PC-9 (cell line): ENCODE measurements at regions not wholly inside any gene's neighbourhood (a gene's known extent, or its start where the extent isn't known, plus 50 kb on each side); places are given as distances from the start of the nearest gene placed in this dataset.

ENCODE experiments used
- BruUV-seq: library from RNA; stranded (reverse); fragments of 400-500 nt; replicated peaks from 2 replicates; lab custom pipeline; 2021; lab: Mats Ljungman, UMichigan
- CTCF ChIA-PET: fragments of 300-600 bp; sonication (Branson Sonifier 250); formaldehyde crosslinking; loops from one replicate; lab custom pipeline; 2022; ENCODE audit warnings: antibody characterized with exemption; lab: Charles Lee
- POLR2A ChIA-PET: fragments of 300-600 bp; sonication (Branson Sonifier 250); formaldehyde crosslinking; loops from one replicate; lab custom pipeline; 2022; ENCODE audit warnings: antibody characterized with exemption; ENCODE audit not compliant: unreplicated experiment; lab: Charles Lee
- DNase-seq, 2 experiments: peaks; one replicate each; pipeline versions ENCODE4 v3.0.0 to v3.0.0-alpha.2; 2015 to 2022; ENCODE audit warnings: mixed read lengths in 1 of 2
- H2AFZ ChIP-seq: fragments of 200-600 bp; sonication (generic); 2 replicates; pipeline ENCODE4 v1.8.1; 2017; ENCODE audit warnings: antibody characterized with exemption
- H3F3A ChIP-seq: fragments of 200-600 bp; sonication (generic); 2 replicates; pipeline ENCODE4 v1.8.1; 2017; ENCODE audit warnings: antibody characterized with exemption, mild to moderate bottlenecking, low read depth; ENCODE audit not compliant: insufficient read depth
- H3K27ac ChIP-seq: fragments of 200-600 bp; sonication (generic); 2 replicates; pipeline ENCODE4 v1.6.1; 2016; ENCODE audit warnings: mixed run types
- H3K27me3 ChIP-seq: fragments of 200-600 bp; sonication (generic); 2 replicates; pipeline ENCODE4 v1.6.1; 2016; ENCODE audit warnings: low read depth, mixed run types; ENCODE audit not compliant: insufficient read depth
- H3K36me3 ChIP-seq: fragments of 200-600 bp; sonication (generic); 2 replicates; pipeline ENCODE4 v1.6.1; 2016; ENCODE audit warnings: low read depth, mixed run types
- H3K4me1 ChIP-seq: fragments of 200-600 bp; sonication (generic); replicated peaks from 2 replicates; pipeline ENCODE4 v1.6.1; 2016; ENCODE audit warnings: mixed run types; ENCODE audit not compliant: insufficient read depth
- H3K4me2 ChIP-seq: fragments of 200-600 bp; sonication (generic); 2 replicates; pipeline ENCODE4 v1.6.1; 2017; ENCODE audit warnings: mixed run types
- H3K4me3 ChIP-seq: fragments of 200-600 bp; sonication (generic); 2 replicates; pipeline ENCODE4 v1.6.1; 2016; ENCODE audit warnings: mixed run types
- H3K79me2 ChIP-seq: fragments of 200-600 bp; sonication (generic); 2 replicates; pipeline ENCODE4 v1.6.1; 2017; ENCODE audit warnings: low read depth, mixed run types
- H3K9me2 ChIP-seq: fragments of 200-600 bp; sonication (generic); 2 replicates; pipeline ENCODE4 v1.8.1; 2017; ENCODE audit warnings: mild to moderate bottlenecking; ENCODE audit not compliant: insufficient read depth
- H3K9me3 ChIP-seq: fragments of 200-600 bp; sonication (generic); 2 replicates; pipeline ENCODE4 v1.8.1; 2016; ENCODE audit warnings: low read depth; ENCODE audit not compliant: insufficient read depth
- H4K20me1 ChIP-seq: fragments of 200-600 bp; sonication (generic); 2 replicates; pipeline ENCODE4 v1.8.1; 2017; ENCODE audit not compliant: insufficient read depth
- EZH2 ChIP-seq: fragments of 200-600 bp; sonication (generic); IDR thresholded peaks from 2 replicates; pipeline ENCODE4 v1.8.0; 2017; ENCODE audit warnings: antibody characterized with exemption, low read depth
- intact Hi-C: fragments of 100-400 bp; cut with micrococcal nuclease; formaldehyde crosslinking; loops from one replicate; pipeline ENCODE4 v1.10.0; 2022; ENCODE audit not compliant: unreplicated experiment
- TF ChIP-seq, protein P1 (sequence below): fragments of 200-600 bp; sonication (generic); conservative IDR thresholded peaks from 2 replicates; pipeline ENCODE4 v1.6.1; 2017; ENCODE audit warnings: mixed run types, antibody characterized with exemption, mild to moderate bottlenecking, moderate library complexity

DNA sequence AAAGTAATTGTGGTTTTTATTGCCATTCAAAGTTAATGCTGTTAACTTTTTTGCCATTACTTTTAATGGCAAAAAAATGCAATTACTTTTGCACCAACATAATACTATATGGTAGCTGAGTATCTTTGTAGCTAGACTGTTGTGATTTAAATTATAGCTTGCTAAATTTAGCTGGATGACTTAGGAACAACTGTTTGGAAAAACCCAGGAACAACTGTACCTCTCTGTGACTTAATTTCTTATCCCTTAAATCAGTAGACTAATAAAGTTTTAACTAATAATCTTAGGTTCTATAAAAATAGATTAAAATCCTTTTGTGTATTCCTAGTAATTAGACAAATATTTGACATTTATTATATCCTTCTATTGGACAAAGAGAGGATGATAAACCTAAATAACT, 268.2 kb downstream of the TENT5A start:
- Histone ChIP-seq H3K27ac (no peak overlapping the region), H3K4me3 (no peak overlapping the region), H3K27me3 (no peaks in the 10 kb centered on the region), H3K79me2 (no peaks in the 10 kb centered on the region), H3K36me3 (no peaks in the 10 kb centered on the region), H3K9me3 (no peaks in the 10 kb centered on the region), H3K4me2 (no peak overlapping the region), H3F3A (no peaks in the 10 kb centered on the region), H4K20me1 (no peaks in the 10 kb centered on the region), H3K4me1 (peaks cover 15% of the 10 kb centered on the region), H3K9me2 (no peaks in the 10 kb centered on the region), H2AFZ (no peak overlapping the region; the same call in 1 of the 2 replicates)
- TF ChIP-seq, protein P1, sequence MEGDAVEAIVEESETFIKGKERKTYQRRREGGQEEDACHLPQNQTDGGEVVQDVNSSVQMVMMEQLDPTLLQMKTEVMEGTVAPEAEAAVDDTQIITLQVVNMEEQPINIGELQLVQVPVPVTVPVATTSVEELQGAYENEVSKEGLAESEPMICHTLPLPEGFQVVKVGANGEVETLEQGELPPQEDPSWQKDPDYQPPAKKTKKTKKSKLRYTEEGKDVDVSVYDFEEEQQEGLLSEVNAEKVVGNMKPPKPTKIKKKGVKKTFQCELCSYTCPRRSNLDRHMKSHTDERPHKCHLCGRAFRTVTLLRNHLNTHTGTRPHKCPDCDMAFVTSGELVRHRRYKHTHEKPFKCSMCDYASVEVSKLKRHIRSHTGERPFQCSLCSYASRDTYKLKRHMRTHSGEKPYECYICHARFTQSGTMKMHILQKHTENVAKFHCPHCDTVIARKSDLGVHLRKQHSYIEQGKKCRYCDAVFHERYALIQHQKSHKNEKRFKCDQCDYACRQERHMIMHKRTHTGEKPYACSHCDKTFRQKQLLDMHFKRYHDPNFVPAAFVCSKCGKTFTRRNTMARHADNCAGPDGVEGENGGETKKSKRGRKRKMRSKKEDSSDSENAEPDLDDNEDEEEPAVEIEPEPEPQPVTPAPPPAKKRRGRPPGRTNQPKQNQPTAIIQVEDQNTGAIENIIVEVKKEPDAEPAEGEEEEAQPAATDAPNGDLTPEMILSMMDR, result no peak
- no peak for TF ChIP-seq EZH2
- DNase-seq, result no peak
- ChIA-PET CTCF (no interaction called here), POLR2A (interaction anchor here (0.6 kb wide), 1 partner anchor 322 kb away, joined by 3 read pairs; no protein-coding TSS in a partner anchor)
- intact Hi-C loops, result no loop called here
- BruUV-seq, result no TSS peak

DNA sequence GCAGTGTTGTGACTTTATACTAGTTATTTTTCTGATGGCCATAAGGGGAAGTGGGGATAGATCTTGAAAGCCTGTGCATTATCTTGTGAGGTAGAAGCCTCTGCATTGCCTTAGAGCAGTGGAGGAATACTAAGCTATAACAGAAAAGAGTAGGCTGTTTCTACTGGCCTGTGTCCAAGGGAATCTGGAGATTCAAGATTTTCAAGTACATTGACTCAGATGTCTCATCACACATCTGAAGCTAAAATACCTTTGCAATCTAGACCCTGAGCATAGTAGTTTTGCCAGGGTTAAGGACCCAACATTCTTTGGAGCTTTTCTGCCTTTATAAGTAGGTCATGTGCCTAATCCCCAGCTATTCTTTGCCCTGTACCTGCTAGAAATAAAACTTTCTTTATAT, 272.3 kb downstream of the TENT5A start:
- ChIA-PET CTCF (no interaction called here), POLR2A (no interaction called here)
- no peaks in the 10 kb centered on the region for H3K9me2 ChIP-seq
- no peaks in the 10 kb centered on the region for H3F3A ChIP-seq
- no peaks in the 10 kb centered on the region for H3K79me2 ChIP-seq
- no peaks in the 10 kb centered on the region for H3K27me3 ChIP-seq
- no peaks in the 10 kb centered on the region for H4K20me1 ChIP-seq
- no peak overlapping the region for H3K4me3 ChIP-seq
- TF ChIP-seq, protein P1, result no peak
- no peak for TF ChIP-seq EZH2
- intact Hi-C loops, result no loop called here
- no peaks in the 10 kb centered on the region for H3K9me3 ChIP-seq
- DNase-seq, result peak; percentile 56 to 77
- 0 out of 2 replicates have a peak overlapping the region, but pooled peaks have one; percentile 23 for H3K4me2 ChIP-seq
- no peak overlapping the region for H2AFZ ChIP-seq
- peaks cover 15% of the 10 kb centered on the region for H3K4me1 ChIP-seq
- H3K27ac ChIP-seq, result no peak overlapping the region
- no TSS peak for BruUV-seq
- H3K36me3 ChIP-seq, result no peaks in the 10 kb centered on the region

DNA sequence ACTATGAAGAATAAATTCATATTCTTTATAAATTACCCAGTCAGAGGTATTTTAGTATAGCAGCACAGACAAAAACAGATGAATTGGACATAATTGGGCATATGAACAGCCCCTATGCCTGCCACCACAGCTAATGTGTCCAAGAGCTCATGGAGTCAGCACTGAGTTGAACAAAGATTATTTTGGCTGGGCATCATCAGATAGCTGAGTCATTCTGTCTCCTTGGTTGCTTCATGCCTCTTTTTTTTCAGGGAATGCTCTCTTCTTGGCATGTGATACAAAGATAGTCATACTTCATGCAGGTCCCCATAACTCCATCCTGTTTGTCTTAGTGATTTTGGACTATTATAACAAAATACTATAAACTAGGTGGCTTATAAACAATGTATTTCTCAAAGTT, 275.6 kb downstream of the TENT5A start:
- Histone ChIP-seq H3K9me3 (no peaks in the 10 kb centered on the region), H3K4me2 (no peak overlapping the region), H3K27me3 (no peaks in the 10 kb centered on the region), H3K4me3 (no peak overlapping the region), H3K27ac (no peak overlapping the region), H3K36me3 (no peaks in the 10 kb centered on the region), H4K20me1 (no peaks in the 10 kb centered on the region), H3K79me2 (no peaks in the 10 kb centered on the region), H3K4me1 (peaks cover 15% of the 10 kb centered on the region), H2AFZ (no peak overlapping the region), H3F3A (no peaks in the 10 kb centered on the region), H3K9me2 (no peaks in the 10 kb centered on the region)
- CTCF ChIA-PET, result no interaction called here
- POLR2A ChIA-PET, result no interaction called here
- BruUV-seq, result no TSS peak
- no peak for TF ChIP-seq EZH2
- TF ChIP-seq, protein P1, result no peak
- no peak for DNase-seq
- intact Hi-C loops, result no loop called here
